IPS-NIHi7 (cell line): ENCODE measurements at regions not wholly inside any gene's neighbourhood (a gene's known extent, or its start where the extent isn't known, plus 50 kb on each side); places are given as distances from the start of the nearest gene placed in this dataset.

Experiments
- DNase-seq: peaks from one replicate; pipeline ENCODE4 v3.0.0; 2012; ENCODE audit warnings: mixed read lengths; ENCODE audit errors: extremely low spot score

GRCh38 chr1:56152635-56153034 is 426.7 kb downstream of the PLPP3 start:
- DNase-seq = no peak

GRCh38 chr1:56151402-56151801 is 428.0 kb downstream of the PLPP3 start:
- no peak for DNase-seq

- no peak for DNase-seq
Measured at GRCh38 chr1:56150441-56151215, 428.7 kb downstream of the PLPP3 start.

GRCh38 chr1:56149761-56150160 is 429.6 kb downstream of the PLPP3 start:
- no peak for DNase-seq

- DNase-seq = no peak
Measured at GRCh38 chr1:56148326-56149193, 430.8 kb downstream of the PLPP3 start.

GRCh38 chr1:56147459-56147858 is 431.9 kb downstream of the PLPP3 start:
- DNase-seq = no peak

- no peak for DNase-seq
Measured at GRCh38 chr1:56147034-56147433, 432.3 kb downstream of the PLPP3 start.

- DNase-seq = no peak
Measured at GRCh38 chr1:56146449-56146848, 432.9 kb downstream of the PLPP3 start.

- DNase-seq = no peak
Measured at GRCh38 chr1:56145581-56145980, 433.8 kb downstream of the PLPP3 start.

GRCh38 chr1:56142301-56142700 is 437.1 kb downstream of the PLPP3 start:
- DNase-seq = no peak

GRCh38 chr1:56139836-56140235 is 439.5 kb downstream of the PLPP3 start:
- DNase-seq = no peak

GRCh38 chr1:56137521-56138505 is 441.6 kb downstream of the PLPP3 start:
- DNase-seq = no peak

GRCh38 chr1:56137090-56137489 is 442.3 kb downstream of the PLPP3 start:
- no peak for DNase-seq

- no peak for DNase-seq
Measured at GRCh38 chr1:56135864-56136147, 443.6 kb downstream of the PLPP3 start.

GRCh38 chr1:56135069-56135863 is 444.1 kb downstream of the PLPP3 start:
- no peak for DNase-seq

- no peak for DNase-seq
Measured at GRCh38 chr1:56133522-56134472, 445.6 kb downstream of the PLPP3 start.

GRCh38 chr1:56132520-56132919 is 446.8 kb downstream of the PLPP3 start:
- DNase-seq = no peak

GRCh38 chr1:56129837-56130236 is 449.5 kb downstream of the PLPP3 start:
- DNase-seq = no peak

GRCh38 chr1:56125316-56125715 is 454.0 kb downstream of the PLPP3 start:
- no peak for DNase-seq

GRCh38 chr1:56123826-56124225 is 455.5 kb downstream of the PLPP3 start:
- no peak for DNase-seq
